Activated naive CD4-positive, alpha-beta T cell treated with anti-CD3 and anti-CD28 coated beads for 36 hours (primary cell): ENCODE measurements at regions not wholly inside any gene's neighbourhood (a gene's known extent, or its start where the extent isn't known, plus 50 kb on each side); places are given as distances from the start of the nearest gene placed in this dataset.
"Not testable (repeated sequence)": the region's sequence is repeated elsewhere in the genome, so short reads cannot be mapped to it uniquely, and the experiment has no call there.

Experiments used
- CTCF ChIA-PET: fragments of 350-600 bp; sonication (Branson Sonifier 250); formaldehyde crosslinking; loops from one replicate; lab custom pipeline; 2021; ENCODE audit warnings: antibody characterized with exemption; lab: Charles Lee
- DNase-seq: peaks from one replicate; pipeline ENCODE4 v3.0.0-alpha.2; 2020
- H3K27ac Mint-ChIP-seq: one replicate; pipeline ENCODE4 v1.8.0; 2021; ENCODE audit warnings: mild to moderate bottlenecking, mixed read lengths
- H3K27me3 Mint-ChIP-seq: one replicate; pipeline ENCODE4 v1.8.0; 2021; ENCODE audit warnings: low read depth, mixed read lengths
- H3K36me3 Mint-ChIP-seq: one replicate; pipeline ENCODE4 v1.8.0; 2021; ENCODE audit warnings: low read depth, mixed read lengths
- H3K4me1 Mint-ChIP-seq: one replicate; pipeline ENCODE4 v1.8.0; 2021; ENCODE audit warnings: low read depth, mixed read lengths
- H3K4me3 Mint-ChIP-seq: one replicate; pipeline ENCODE4 v1.8.0; 2021; ENCODE audit warnings: mild to moderate bottlenecking, moderate library complexity, mixed read lengths
- H3K9me3 Mint-ChIP-seq: one replicate; pipeline ENCODE4 v1.8.0; 2021; ENCODE audit warnings: mixed read lengths
- intact Hi-C: fragments of 100-400 bp; cut with micrococcal nuclease; formaldehyde crosslinking; loops from one replicate; pipeline ENCODE4 v1.15.1; 2023

GRCh38 chr6:14241255-14242070 lies 123.9 kb downstream of the CD83 start:
- Mint-ChIP-seq H3K4me3 (no peak overlapping the region), H3K27ac (no peak overlapping the region), H3K4me1 (peaks cover 4% of the 10 kb centered on the region), H3K36me3 (no peaks in the 10 kb centered on the region), H3K27me3 (no peaks in the 10 kb centered on the region), H3K9me3 (peaks cover 4% of the 10 kb centered on the region)
- CTCF ChIA-PET = no interaction called here
- intact Hi-C loops = no loop called here
- DNase-seq = no peak

GRCh38 chr6:14242912-14243311 lies 125.3 kb downstream of the CD83 start:
- H3K36me3 Mint-ChIP-seq, H3K4me1 Mint-ChIP-seq, CTCF ChIA-PET, H3K27me3 Mint-ChIP-seq, intact Hi-C loops, H3K27ac Mint-ChIP-seq, H3K9me3 Mint-ChIP-seq, DNase-seq, H3K4me3 Mint-ChIP-seq: not testable (repeated sequence)

GRCh38 chr6:14243597-14243996 lies 126.0 kb downstream of the CD83 start:
- H3K9me3 Mint-ChIP-seq = peaks cover 4% of the 10 kb centered on the region
- H3K4me1 Mint-ChIP-seq = peaks cover 4% of the 10 kb centered on the region
- H3K4me3 Mint-ChIP-seq = no peak overlapping the region
- no peak overlapping the region for H3K27ac Mint-ChIP-seq
- no peak for DNase-seq
- intact Hi-C loops = no loop called here
- CTCF ChIA-PET = no interaction called here
- H3K27me3 Mint-ChIP-seq = no peaks in the 10 kb centered on the region
- no peaks in the 10 kb centered on the region for H3K36me3 Mint-ChIP-seq

GRCh38 chr6:14246876-14247275 lies 129.3 kb downstream of the CD83 start:
- Mint-ChIP-seq H3K9me3 (peaks cover 1% of the 10 kb centered on the region), H3K27me3 (no peaks in the 10 kb centered on the region), H3K36me3 (no peaks in the 10 kb centered on the region), H3K4me3 (no peak overlapping the region), H3K4me1 (no peaks in the 10 kb centered on the region), H3K27ac (no peak overlapping the region)
- CTCF ChIA-PET = no interaction called here
- no peak for DNase-seq
- intact Hi-C loops = no loop called here

GRCh38 chr6:14250573-14250972 lies 133.0 kb downstream of the CD83 start:
- no peak for DNase-seq
- peaks cover 2% of the 10 kb centered on the region for H3K4me1 Mint-ChIP-seq
- CTCF ChIA-PET = interaction anchor here (0.6 kb wide), 1 partner anchor 1094 kb away, joined by 4 read pairs; no protein-coding TSS in a partner anchor
- no peaks in the 10 kb centered on the region for H3K36me3 Mint-ChIP-seq
- no peak overlapping the region for H3K4me3 Mint-ChIP-seq
- intact Hi-C loops = no loop called here
- H3K27me3 Mint-ChIP-seq = no peaks in the 10 kb centered on the region
- H3K9me3 Mint-ChIP-seq = peaks cover 1% of the 10 kb centered on the region
- H3K27ac Mint-ChIP-seq = no peak overlapping the region

GRCh38 chr6:14252271-14252850 lies 134.8 kb downstream of the CD83 start:
- intact Hi-C loops = no loop called here
- CTCF ChIA-PET = no interaction called here
- Mint-ChIP-seq H3K9me3 (peaks cover 1% of the 10 kb centered on the region), H3K4me1 (peaks cover 2% of the 10 kb centered on the region), H3K27ac (no peak overlapping the region), H3K4me3 (no peak overlapping the region), H3K36me3 (no peaks in the 10 kb centered on the region), H3K27me3 (no peaks in the 10 kb centered on the region)
- DNase-seq = no peak

- H3K9me3 Mint-ChIP-seq = peaks cover 1% of the 10 kb centered on the region
- no peak overlapping the region for H3K4me3 Mint-ChIP-seq
- CTCF ChIA-PET = no interaction called here
- intact Hi-C loops = no loop called here
- no peaks in the 10 kb centered on the region for H3K36me3 Mint-ChIP-seq
- DNase-seq = peak; percentile 10
- no peak overlapping the region for H3K27ac Mint-ChIP-seq
- no peaks in the 10 kb centered on the region for H3K27me3 Mint-ChIP-seq
- peaks cover 2% of the 10 kb centered on the region for H3K4me1 Mint-ChIP-seq
Measured at GRCh38 chr6:14254505-14254904, 136.9 kb downstream of the CD83 start.

- Mint-ChIP-seq H3K27me3 (no peaks in the 10 kb centered on the region), H3K4me3 (no peak overlapping the region), H3K27ac (no peak overlapping the region), H3K9me3 (peaks cover 2% of the 10 kb centered on the region), H3K36me3 (no peaks in the 10 kb centered on the region), H3K4me1 (peaks cover 2% of the 10 kb centered on the region)
- CTCF ChIA-PET = no interaction called here
- intact Hi-C loops = no loop called here
- no peak for DNase-seq
Measured at GRCh38 chr6:14255916-14256315, 138.3 kb downstream of the CD83 start.

- intact Hi-C loops = no loop called here
- Mint-ChIP-seq H3K4me1 (peaks cover 2% of the 10 kb centered on the region), H3K4me3 (no peak overlapping the region), H3K27ac (no peak overlapping the region), H3K27me3 (no peaks in the 10 kb centered on the region), H3K36me3 (no peaks in the 10 kb centered on the region), H3K9me3 (peaks cover 5% of the 10 kb centered on the region)
- CTCF ChIA-PET = interaction anchor here (1.2 kb wide), 1 partner anchor 9 kb away, joined by 4 read pairs; no protein-coding TSS in a partner anchor
- no peak for DNase-seq
Measured at GRCh38 chr6:14258117-14258516, 140.5 kb downstream of the CD83 start.

GRCh38 chr6:14258695-14259593 lies 141.4 kb downstream of the CD83 start:
- H3K27ac Mint-ChIP-seq = no peak overlapping the region
- H3K4me1 Mint-ChIP-seq = peaks cover 2% of the 10 kb centered on the region
- CTCF ChIA-PET = interaction anchor here (1.2 kb wide), 1 partner anchor 9 kb away, joined by 4 read pairs; no protein-coding TSS in a partner anchor
- no peaks in the 10 kb centered on the region for H3K36me3 Mint-ChIP-seq
- H3K27me3 Mint-ChIP-seq = no peaks in the 10 kb centered on the region
- DNase-seq = no peak
- H3K9me3 Mint-ChIP-seq = peaks cover 8% of the 10 kb centered on the region
- H3K4me3 Mint-ChIP-seq = no peak overlapping the region
- intact Hi-C loops = no loop called here

GRCh38 chr6:14259594-14260152 lies 142.1 kb downstream of the CD83 start:
- H3K4me1 Mint-ChIP-seq = no peaks in the 10 kb centered on the region
- H3K9me3 Mint-ChIP-seq = peaks cover 15% of the 10 kb centered on the region
- CTCF ChIA-PET = interaction anchor here (1.2 kb wide), 1 partner anchor 10 kb away, joined by 4 read pairs; no protein-coding TSS in a partner anchor

GRCh38 chr6:14260839-14261238 lies 143.3 kb downstream of the CD83 start:
- H3K36me3 Mint-ChIP-seq = no peaks in the 10 kb centered on the region
- peaks cover 15% of the 10 kb centered on the region for H3K9me3 Mint-ChIP-seq
- H3K4me3 Mint-ChIP-seq = no peak overlapping the region
- no peak overlapping the region for H3K27ac Mint-ChIP-seq
- CTCF ChIA-PET = no interaction called here
- intact Hi-C loops = no loop called here
- DNase-seq = no peak
- H3K27me3 Mint-ChIP-seq = no peaks in the 10 kb centered on the region
- H3K4me1 Mint-ChIP-seq = peaks cover 8% of the 10 kb centered on the region

More at GRCh38 chr6:14259594-14260152, 142.1 kb downstream of the CD83 start:
- DNase-seq = no peak
- Mint-ChIP-seq H3K27ac (no peak overlapping the region), H3K36me3 (no peaks in the 10 kb centered on the region), H3K4me3 (no peak overlapping the region), H3K27me3 (no peaks in the 10 kb centered on the region)
- intact Hi-C loops = no loop called here
